ENCODE measurements at regions not wholly inside any gene's neighbourhood (a gene's known extent, or its start where the extent isn't known, plus 50 kb on each side); places are given as distances from the start of the nearest gene placed in this dataset.
"Not testable (repeated sequence)": the region's sequence is repeated elsewhere in the genome, so short reads cannot be mapped to it uniquely, and the experiment has no call there.

- Histone ChIP-seq H4K20me1 (ENCODE audit: insufficient read depth, low read length) (no peaks in the 10 kb centered on the region), H3K79me2 (ENCODE audit: low read length) (no peaks in the 10 kb centered on the region), H3K4me1 (ENCODE audit: low read length) (no peaks in the 10 kb centered on the region), H3K36me3 (replicated peaks; ENCODE audit: low read depth, low read length) (no peaks in the 10 kb centered on the region), H3K4me2 (ENCODE audit: low read length) (no peak overlapping the region), H3K4me3 (ENCODE audit: low read length) (no peak overlapping the region), H3K9me3 (ENCODE audit: insufficient read depth, low read length) (no peaks in the 10 kb centered on the region), H3K9ac (ENCODE audit: low read length) (no peak overlapping the region), H3K27me3 (ENCODE audit: low read depth, low read length) (no peaks in the 10 kb centered on the region), H2AFZ (ENCODE audit: low read depth, low read length) (no peak overlapping the region), H3K27ac (ENCODE audit: low read length) (no peak overlapping the region)
- TF ChIP-seq EZH2phosphoT487 (IDR thresholded peaks at IDR 0.05; ENCODE audit: low read depth) (no peak), CTCF (IDR thresholded peaks at IDR 0.05; ENCODE audit: low read depth, low read length) (no peak)
These were observed 148.8 kb downstream of the JRKL start for GRCh38 chr11:96538622-96539021.

GRCh38 chr11:96540875-96541274, 151.1 kb downstream of the JRKL start:
- Histone ChIP-seq H3K27me3 (ENCODE audit: low read depth, low read length) (no peaks in the 10 kb centered on the region), H3K4me3 (ENCODE audit: low read length) (no peak overlapping the region), H3K36me3 (replicated peaks; ENCODE audit: low read depth, low read length) (no peaks in the 10 kb centered on the region), H2AFZ (ENCODE audit: low read depth, low read length) (no peak overlapping the region), H3K79me2 (ENCODE audit: low read length) (no peaks in the 10 kb centered on the region), H3K9me3 (ENCODE audit: insufficient read depth, low read length) (no peaks in the 10 kb centered on the region), H3K9ac (ENCODE audit: low read length) (no peak overlapping the region), H3K27ac (ENCODE audit: low read length) (no peak overlapping the region), H3K4me2 (ENCODE audit: low read length) (no peak overlapping the region), H3K4me1 (ENCODE audit: low read length) (no peaks in the 10 kb centered on the region), H4K20me1 (ENCODE audit: insufficient read depth, low read length) (no peaks in the 10 kb centered on the region)
- TF ChIP-seq EZH2phosphoT487 (IDR thresholded peaks at IDR 0.05; ENCODE audit: low read depth) (no peak), CTCF (IDR thresholded peaks at IDR 0.05; ENCODE audit: low read depth, low read length) (no peak)

GRCh38 chr11:96543177-96543576, 153.4 kb downstream of the JRKL start:
- Histone ChIP-seq H2AFZ (ENCODE audit: low read depth, low read length) (no peak overlapping the region), H3K9ac (ENCODE audit: low read length) (no peak overlapping the region), H3K79me2 (ENCODE audit: low read length) (no peaks in the 10 kb centered on the region), H4K20me1 (ENCODE audit: insufficient read depth, low read length) (no peaks in the 10 kb centered on the region), H3K9me3 (ENCODE audit: insufficient read depth, low read length) (no peaks in the 10 kb centered on the region), H3K4me2 (ENCODE audit: low read length) (no peak overlapping the region), H3K27me3 (ENCODE audit: low read depth, low read length) (no peaks in the 10 kb centered on the region), H3K4me3 (ENCODE audit: low read length) (no peak overlapping the region), H3K4me1 (ENCODE audit: low read length) (no peaks in the 10 kb centered on the region), H3K36me3 (replicated peaks; ENCODE audit: low read depth, low read length) (no peaks in the 10 kb centered on the region), H3K27ac (ENCODE audit: low read length) (no peak overlapping the region)
- TF ChIP-seq EZH2phosphoT487 (IDR thresholded peaks at IDR 0.05; ENCODE audit: low read depth) = no peak
- TF ChIP-seq CTCF (IDR thresholded peaks at IDR 0.05; ENCODE audit: low read depth, low read length) = no peak

- not testable (repeated sequence) for H3K36me3 ChIP-seq (replicated peaks; ENCODE audit: low read depth, low read length); H3K4me3 ChIP-seq (ENCODE audit: low read length); H3K9me3 ChIP-seq (ENCODE audit: insufficient read depth, low read length); H3K4me2 ChIP-seq (ENCODE audit: low read length); H4K20me1 ChIP-seq (ENCODE audit: insufficient read depth, low read length); H3K79me2 ChIP-seq (ENCODE audit: low read length); H3K27me3 ChIP-seq (ENCODE audit: low read depth, low read length); H3K27ac ChIP-seq (ENCODE audit: low read length); H3K4me1 ChIP-seq (ENCODE audit: low read length); H2AFZ ChIP-seq (ENCODE audit: low read depth, low read length); H3K9ac ChIP-seq (ENCODE audit: low read length)
These were observed 155.4 kb downstream of the JRKL start for GRCh38 chr11:96545192-96545591.

- no peak overlapping the region for H3K4me2 ChIP-seq (ENCODE audit: low read length)
- H4K20me1 ChIP-seq (ENCODE audit: insufficient read depth, low read length) = no peaks in the 10 kb centered on the region
- H3K79me2 ChIP-seq (ENCODE audit: low read length) = no peaks in the 10 kb centered on the region
- no peak overlapping the region for H3K27ac ChIP-seq (ENCODE audit: low read length)
- no peak overlapping the region for H2AFZ ChIP-seq (ENCODE audit: low read depth, low read length)
- no peaks in the 10 kb centered on the region for H3K27me3 ChIP-seq (ENCODE audit: low read depth, low read length)
- no peak for TF ChIP-seq CTCF (IDR thresholded peaks at IDR 0.05; ENCODE audit: low read depth, low read length)
- no peak for TF ChIP-seq EZH2phosphoT487 (IDR thresholded peaks at IDR 0.05; ENCODE audit: low read depth)
- no peak overlapping the region for H3K9ac ChIP-seq (ENCODE audit: low read length)
- H3K36me3 ChIP-seq (replicated peaks; ENCODE audit: low read depth, low read length) = no peaks in the 10 kb centered on the region
- no peaks in the 10 kb centered on the region for H3K4me1 ChIP-seq (ENCODE audit: low read length)
- H3K9me3 ChIP-seq (ENCODE audit: insufficient read depth, low read length) = no peaks in the 10 kb centered on the region
- no peak overlapping the region for H3K4me3 ChIP-seq (ENCODE audit: low read length)
These were observed 161.3 kb downstream of the JRKL start for GRCh38 chr11:96551136-96551535.

Data from OCI-LY3 (cell line).